ENCODE measurements at regions not wholly inside any gene's neighbourhood (a gene's known extent, or its start where the extent isn't known, plus 50 kb on each side); places are given as distances from the start of the nearest gene placed in this dataset.

DNA sequence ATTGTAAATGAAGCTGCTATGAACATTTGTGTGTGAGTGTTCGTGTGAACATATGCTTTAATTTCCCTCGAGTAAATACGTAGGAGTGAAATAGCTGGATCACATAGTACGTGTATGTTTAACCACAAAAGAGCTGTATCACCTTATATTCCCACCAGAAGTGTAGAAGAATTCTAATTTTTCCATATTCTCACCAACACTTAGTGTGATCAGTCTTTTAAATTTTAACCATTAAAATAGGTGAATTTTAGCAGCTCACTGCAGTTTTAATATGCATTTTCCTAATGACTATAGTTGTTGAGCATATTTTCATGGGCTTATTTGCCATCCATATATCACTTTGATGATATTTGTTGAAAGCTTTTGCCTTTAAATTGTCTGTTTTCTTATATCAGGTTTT, 741.2 kb downstream of the PTPRU start (continued):
- TF ChIP-seq, protein P1, sequence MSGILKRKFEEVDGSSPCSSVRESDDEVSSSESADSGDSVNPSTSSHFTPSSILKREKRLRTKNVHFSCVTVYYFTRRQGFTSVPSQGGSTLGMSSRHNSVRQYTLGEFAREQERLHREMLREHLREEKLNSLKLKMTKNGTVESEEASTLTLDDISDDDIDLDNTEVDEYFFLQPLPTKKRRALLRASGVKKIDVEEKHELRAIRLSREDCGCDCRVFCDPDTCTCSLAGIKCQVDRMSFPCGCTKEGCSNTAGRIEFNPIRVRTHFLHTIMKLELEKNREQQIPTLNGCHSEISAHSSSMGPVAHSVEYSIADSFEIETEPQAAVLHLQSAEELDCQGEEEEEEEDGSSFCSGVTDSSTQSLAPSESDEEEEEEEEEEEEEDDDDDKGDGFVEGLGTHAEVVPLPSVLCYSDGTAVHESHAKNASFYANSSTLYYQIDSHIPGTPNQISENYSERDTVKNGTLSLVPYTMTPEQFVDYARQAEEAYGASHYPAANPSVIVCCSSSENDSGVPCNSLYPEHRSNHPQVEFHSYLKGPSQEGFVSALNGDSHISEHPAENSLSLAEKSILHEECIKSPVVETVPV (CRISPR knock-in tag; IDR thresholded peaks at IDR 0.05), result no peak
- TF ChIP-seq, protein P2, sequence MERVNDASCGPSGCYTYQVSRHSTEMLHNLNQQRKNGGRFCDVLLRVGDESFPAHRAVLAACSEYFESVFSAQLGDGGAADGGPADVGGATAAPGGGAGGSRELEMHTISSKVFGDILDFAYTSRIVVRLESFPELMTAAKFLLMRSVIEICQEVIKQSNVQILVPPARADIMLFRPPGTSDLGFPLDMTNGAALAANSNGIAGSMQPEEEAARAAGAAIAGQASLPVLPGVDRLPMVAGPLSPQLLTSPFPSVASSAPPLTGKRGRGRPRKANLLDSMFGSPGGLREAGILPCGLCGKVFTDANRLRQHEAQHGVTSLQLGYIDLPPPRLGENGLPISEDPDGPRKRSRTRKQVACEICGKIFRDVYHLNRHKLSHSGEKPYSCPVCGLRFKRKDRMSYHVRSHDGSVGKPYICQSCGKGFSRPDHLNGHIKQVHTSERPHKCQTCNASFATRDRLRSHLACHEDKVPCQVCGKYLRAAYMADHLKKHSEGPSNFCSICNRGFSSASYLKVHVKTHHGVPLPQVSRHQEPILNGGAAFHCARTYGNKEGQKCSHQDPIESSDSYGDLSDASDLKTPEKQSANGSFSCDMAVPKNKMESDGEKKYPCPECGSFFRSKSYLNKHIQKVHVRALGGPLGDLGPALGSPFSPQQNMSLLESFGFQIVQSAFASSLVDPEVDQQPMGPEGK (CRISPR knock-in tag; IDR thresholded peaks at IDR 0.05; ENCODE audit: borderline replicate concordance), result no peak
- TF ChIP-seq ISL1 (CRISPR knock-in tag; IDR thresholded peaks at IDR 0.05), result no peak

DNA sequence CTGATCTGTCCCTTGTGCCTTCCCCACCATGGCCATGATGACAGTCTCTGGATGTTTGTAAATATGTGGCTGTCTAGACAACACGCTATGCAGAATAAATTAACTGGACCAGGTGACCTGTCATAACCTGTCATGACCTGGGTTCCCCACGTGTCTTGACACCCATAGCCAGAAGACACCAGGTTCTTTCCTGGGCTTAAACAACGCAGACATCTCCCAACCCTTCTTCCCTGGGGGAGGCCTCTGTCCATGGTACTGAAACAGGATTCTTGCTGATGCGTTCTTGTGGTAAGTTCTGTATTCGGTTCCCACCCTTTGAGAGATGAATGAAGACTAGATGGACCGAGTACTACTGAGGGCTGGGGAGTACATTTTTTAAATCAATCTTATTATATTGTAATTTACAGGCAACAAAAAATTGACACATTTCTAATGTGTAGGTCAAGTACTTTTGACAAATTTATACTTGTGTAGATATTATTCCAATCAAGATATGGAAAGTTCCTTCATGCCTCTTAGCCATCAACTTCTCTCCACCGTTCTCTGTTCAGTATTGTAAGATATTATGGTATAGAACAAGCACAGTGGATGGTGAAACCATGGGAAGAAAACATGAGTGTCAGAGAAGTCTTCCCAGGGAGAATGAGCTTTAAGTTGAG, 738.8 kb downstream of the PTPRU start:
- no peak for ATAC-seq
- TF ChIP-seq TOX (CRISPR knock-in tag; IDR thresholded peaks at IDR 0.05; ENCODE audit: borderline replicate concordance) (no peak), ESRRG (CRISPR knock-in tag; IDR thresholded peaks at IDR 0.05) (no peak), ZFP30 (CRISPR knock-in tag; IDR thresholded peaks at IDR 0.05) (no peak), ARNTL (CRISPR knock-in tag; IDR thresholded peaks at IDR 0.05; ENCODE audit: borderline replicate concordance, low read depth) (no peak), ZNF565 (CRISPR knock-in tag; conservative IDR thresholded peaks at IDR 0.05; ENCODE audit: low read depth) (no peak)
- TF ChIP-seq, protein P1 (CRISPR knock-in tag; IDR thresholded peaks at IDR 0.05), result no peak
- TF ChIP-seq, protein P3, sequence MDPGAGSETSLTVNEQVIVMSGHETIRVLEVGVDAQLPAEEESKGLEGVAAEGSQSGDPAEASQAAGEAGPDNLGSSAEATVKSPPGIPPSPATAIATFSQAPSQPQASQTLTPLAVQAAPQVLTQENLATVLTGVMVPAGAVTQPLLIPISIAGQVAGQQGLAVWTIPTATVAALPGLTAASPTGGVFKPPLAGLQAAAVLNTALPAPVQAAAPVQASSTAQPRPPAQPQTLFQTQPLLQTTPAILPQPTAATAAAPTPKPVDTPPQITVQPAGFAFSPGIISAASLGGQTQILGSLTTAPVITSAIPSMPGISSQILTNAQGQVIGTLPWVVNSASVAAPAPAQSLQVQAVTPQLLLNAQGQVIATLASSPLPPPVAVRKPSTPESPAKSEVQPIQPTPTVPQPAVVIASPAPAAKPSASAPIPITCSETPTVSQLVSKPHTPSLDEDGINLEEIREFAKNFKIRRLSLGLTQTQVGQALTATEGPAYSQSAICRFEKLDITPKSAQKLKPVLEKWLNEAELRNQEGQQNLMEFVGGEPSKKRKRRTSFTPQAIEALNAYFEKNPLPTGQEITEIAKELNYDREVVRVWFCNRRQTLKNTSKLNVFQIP (CRISPR knock-in tag; IDR thresholded peaks at IDR 0.05; ENCODE audit: borderline replicate concordance, low read depth), result no peak
- TF ChIP-seq, protein P4, sequence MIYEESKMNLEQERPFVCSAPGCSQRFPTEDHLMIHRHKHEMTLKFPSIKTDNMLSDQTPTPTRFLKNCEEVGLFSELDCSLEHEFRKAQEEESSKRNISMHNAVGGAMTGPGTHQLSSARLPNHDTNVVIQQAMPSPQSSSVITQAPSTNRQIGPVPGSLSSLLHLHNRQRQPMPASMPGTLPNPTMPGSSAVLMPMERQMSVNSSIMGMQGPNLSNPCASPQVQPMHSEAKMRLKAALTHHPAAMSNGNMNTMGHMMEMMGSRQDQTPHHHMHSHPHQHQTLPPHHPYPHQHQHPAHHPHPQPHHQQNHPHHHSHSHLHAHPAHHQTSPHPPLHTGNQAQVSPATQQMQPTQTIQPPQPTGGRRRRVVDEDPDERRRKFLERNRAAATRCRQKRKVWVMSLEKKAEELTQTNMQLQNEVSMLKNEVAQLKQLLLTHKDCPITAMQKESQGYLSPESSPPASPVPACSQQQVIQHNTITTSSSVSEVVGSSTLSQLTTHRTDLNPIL (CRISPR knock-in tag; IDR thresholded peaks at IDR 0.05; ENCODE audit: low read depth), result no peak
- TF ChIP-seq, protein P2 (CRISPR knock-in tag; IDR thresholded peaks at IDR 0.05; ENCODE audit: borderline replicate concordance), result no peak

DNA sequence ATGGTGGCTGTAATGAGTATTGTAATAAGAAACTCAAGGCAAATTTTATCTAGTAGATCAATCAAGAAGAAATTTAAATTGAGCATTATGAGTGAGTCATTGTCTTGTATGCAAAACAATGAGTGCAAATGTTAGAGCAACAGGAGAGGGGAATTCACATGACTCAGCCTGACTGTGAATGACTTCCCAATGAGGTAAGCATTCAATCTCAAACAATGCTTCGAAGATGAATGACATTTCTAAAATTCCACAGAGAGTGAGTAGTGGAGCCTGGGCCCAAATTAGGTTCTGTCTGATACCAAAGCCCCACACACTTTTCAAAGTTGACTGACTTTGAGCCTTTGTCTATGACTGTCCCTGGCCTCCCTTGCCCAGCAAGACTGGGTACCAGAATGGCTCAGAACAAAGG, 738.0 kb downstream of the PTPRU start:
- TF ChIP-seq, protein P4 (CRISPR knock-in tag; IDR thresholded peaks at IDR 0.05; ENCODE audit: low read depth), result peak; percentile 95
- TF ChIP-seq ZNF8 (CRISPR knock-in tag; IDR thresholded peaks at IDR 0.05) (no peak), PPARA (CRISPR knock-in tag; IDR thresholded peaks at IDR 0.05; ENCODE audit: borderline replicate concordance) (no peak), ISL1 (CRISPR knock-in tag; IDR thresholded peaks at IDR 0.05) (peak; percentile 94), TCF4 (CRISPR knock-in tag; IDR thresholded peaks at IDR 0.05; ENCODE audit: borderline replicate concordance) (no peak), GLIS3 (CRISPR knock-in tag; IDR thresholded peaks at IDR 0.05) (no peak), ZNF565 (CRISPR knock-in tag; conservative IDR thresholded peaks at IDR 0.05; ENCODE audit: low read depth) (no peak), TOX (CRISPR knock-in tag; IDR thresholded peaks at IDR 0.05; ENCODE audit: borderline replicate concordance) (no peak), OSR1 (CRISPR knock-in tag; IDR thresholded peaks at IDR 0.05) (no peak), ARNTL (CRISPR knock-in tag; IDR thresholded peaks at IDR 0.05; ENCODE audit: borderline replicate concordance, low read depth) (no peak), ESRRG (CRISPR knock-in tag; IDR thresholded peaks at IDR 0.05) (peak; percentile 39; the same call in 1 of the 2 replicates)
- ATAC-seq, result peak; percentile 65
